ENCODE measurements at regions not wholly inside any gene's neighbourhood (a gene's known extent, or its start where the extent isn't known, plus 50 kb on each side); places are given as distances from the start of the nearest gene placed in this dataset.

- H3K4me3 ChIP-seq (ENCODE audit: severe bottlenecking), result no peak overlapping the region
- no peak for ATAC-seq (ENCODE audit: low read depth)
- TF ChIP-seq, protein P1, sequence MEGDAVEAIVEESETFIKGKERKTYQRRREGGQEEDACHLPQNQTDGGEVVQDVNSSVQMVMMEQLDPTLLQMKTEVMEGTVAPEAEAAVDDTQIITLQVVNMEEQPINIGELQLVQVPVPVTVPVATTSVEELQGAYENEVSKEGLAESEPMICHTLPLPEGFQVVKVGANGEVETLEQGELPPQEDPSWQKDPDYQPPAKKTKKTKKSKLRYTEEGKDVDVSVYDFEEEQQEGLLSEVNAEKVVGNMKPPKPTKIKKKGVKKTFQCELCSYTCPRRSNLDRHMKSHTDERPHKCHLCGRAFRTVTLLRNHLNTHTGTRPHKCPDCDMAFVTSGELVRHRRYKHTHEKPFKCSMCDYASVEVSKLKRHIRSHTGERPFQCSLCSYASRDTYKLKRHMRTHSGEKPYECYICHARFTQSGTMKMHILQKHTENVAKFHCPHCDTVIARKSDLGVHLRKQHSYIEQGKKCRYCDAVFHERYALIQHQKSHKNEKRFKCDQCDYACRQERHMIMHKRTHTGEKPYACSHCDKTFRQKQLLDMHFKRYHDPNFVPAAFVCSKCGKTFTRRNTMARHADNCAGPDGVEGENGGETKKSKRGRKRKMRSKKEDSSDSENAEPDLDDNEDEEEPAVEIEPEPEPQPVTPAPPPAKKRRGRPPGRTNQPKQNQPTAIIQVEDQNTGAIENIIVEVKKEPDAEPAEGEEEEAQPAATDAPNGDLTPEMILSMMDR (IDR thresholded peaks at IDR 0.05; ENCODE audit: poor library complexity, severe bottlenecking), result no peak
- no peak for DNase-seq (ENCODE audit: low spot score)
- no peaks in the 10 kb centered on the region for H3K4me1 ChIP-seq (ENCODE audit: insufficient read depth, poor library complexity, severe bottlenecking)
- no peaks in the 10 kb centered on the region for H3K9me3 ChIP-seq (ENCODE audit: severe bottlenecking)
- no peaks in the 10 kb centered on the region for H3K27me3 ChIP-seq (ENCODE audit: insufficient read depth, poor library complexity, severe bottlenecking)
- no peak overlapping the region for H3K27ac ChIP-seq (ENCODE audit: poor library complexity, severe bottlenecking)
- no peaks in the 10 kb centered on the region for H3K36me3 ChIP-seq (ENCODE audit: low read depth)
Measured at GRCh38 chr3:147049305-147049704, 357.0 kb downstream of the ZIC4 start.

DNA sequence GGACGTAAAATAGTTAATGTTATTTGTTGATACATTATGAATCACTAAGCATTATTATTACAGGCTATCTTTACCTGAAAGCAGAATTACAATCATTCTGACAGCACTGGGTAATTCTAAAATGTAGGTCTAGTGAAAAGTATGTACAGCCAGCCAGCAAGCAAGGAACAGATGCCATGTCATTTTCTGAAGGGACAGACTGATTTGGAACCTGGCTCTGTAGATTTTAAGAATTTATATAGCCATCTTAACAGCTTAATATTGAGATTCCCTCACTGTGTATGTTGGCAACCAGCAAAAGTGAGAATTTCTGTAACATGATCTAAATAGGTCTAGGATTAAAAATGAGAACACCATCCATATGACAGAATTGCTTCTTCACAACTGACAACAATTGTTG, 359.4 kb downstream of the ZIC4 start:
- Histone ChIP-seq H3K27me3 (ENCODE audit: insufficient read depth, poor library complexity, severe bottlenecking) (no peaks in the 10 kb centered on the region), H3K27ac (ENCODE audit: poor library complexity, severe bottlenecking) (no peak overlapping the region), H3K36me3 (ENCODE audit: low read depth) (no peaks in the 10 kb centered on the region), H3K4me3 (ENCODE audit: severe bottlenecking) (no peak overlapping the region), H3K4me1 (ENCODE audit: insufficient read depth, poor library complexity, severe bottlenecking) (no peaks in the 10 kb centered on the region), H3K9me3 (ENCODE audit: severe bottlenecking) (no peaks in the 10 kb centered on the region)
- DNase-seq (ENCODE audit: low spot score) (no peak), ATAC-seq (ENCODE audit: low read depth) (no peak)
- TF ChIP-seq, protein P1 (IDR thresholded peaks at IDR 0.05; ENCODE audit: poor library complexity, severe bottlenecking), result no peak

GRCh38 chr3:147038481-147038880, 367.9 kb downstream of the ZIC4 start:
- no peak overlapping the region for H3K4me3 ChIP-seq (ENCODE audit: severe bottlenecking)
- no peak overlapping the region for H3K27ac ChIP-seq (ENCODE audit: poor library complexity, severe bottlenecking)
- TF ChIP-seq, protein P1 (IDR thresholded peaks at IDR 0.05; ENCODE audit: poor library complexity, severe bottlenecking), result no peak
- ATAC-seq (ENCODE audit: low read depth) (no peak), DNase-seq (ENCODE audit: low spot score) (no peak)
- no peaks in the 10 kb centered on the region for H3K27me3 ChIP-seq (ENCODE audit: insufficient read depth, poor library complexity, severe bottlenecking)
- no peaks in the 10 kb centered on the region for H3K36me3 ChIP-seq (ENCODE audit: low read depth)
- H3K9me3 ChIP-seq (ENCODE audit: severe bottlenecking), result no peaks in the 10 kb centered on the region
- no peaks in the 10 kb centered on the region for H3K4me1 ChIP-seq (ENCODE audit: insufficient read depth, poor library complexity, severe bottlenecking)

GRCh38 chr3:147034359-147034758, 372.0 kb downstream of the ZIC4 start:
- TF ChIP-seq, protein P1 (IDR thresholded peaks at IDR 0.05; ENCODE audit: poor library complexity, severe bottlenecking), result no peak
- H3K27me3 ChIP-seq (ENCODE audit: insufficient read depth, poor library complexity, severe bottlenecking), result no peaks in the 10 kb centered on the region
- H3K9me3 ChIP-seq (ENCODE audit: severe bottlenecking), result no peaks in the 10 kb centered on the region
- H3K4me1 ChIP-seq (ENCODE audit: insufficient read depth, poor library complexity, severe bottlenecking), result no peaks in the 10 kb centered on the region
- H3K36me3 ChIP-seq (ENCODE audit: low read depth), result no peaks in the 10 kb centered on the region
- ATAC-seq (ENCODE audit: low read depth), result no peak
- H3K27ac ChIP-seq (ENCODE audit: poor library complexity, severe bottlenecking), result no peak overlapping the region
- DNase-seq (ENCODE audit: low spot score), result no peak
- H3K4me3 ChIP-seq (ENCODE audit: severe bottlenecking), result no peak overlapping the region

GRCh38 chr3:147030274-147030673, 376.1 kb downstream of the ZIC4 start:
- Histone ChIP-seq H3K36me3 (ENCODE audit: low read depth) (no peaks in the 10 kb centered on the region), H3K27me3 (ENCODE audit: insufficient read depth, poor library complexity, severe bottlenecking) (no peaks in the 10 kb centered on the region), H3K27ac (ENCODE audit: poor library complexity, severe bottlenecking) (no peak overlapping the region), H3K4me3 (ENCODE audit: severe bottlenecking) (no peak overlapping the region), H3K4me1 (ENCODE audit: insufficient read depth, poor library complexity, severe bottlenecking) (no peaks in the 10 kb centered on the region), H3K9me3 (ENCODE audit: severe bottlenecking) (no peaks in the 10 kb centered on the region)
- ATAC-seq (ENCODE audit: low read depth) (no peak), DNase-seq (ENCODE audit: low spot score) (no peak)
- TF ChIP-seq, protein P1 (IDR thresholded peaks at IDR 0.05; ENCODE audit: poor library complexity, severe bottlenecking), result no peak
